Psoas muscle (tissue), 7 donors: ENCODE measurements at regions not wholly inside any gene's neighbourhood (a gene's known extent, or its start where the extent isn't known, plus 50 kb on each side); places are given as distances from the start of the nearest gene placed in this dataset.

Source experiments
- ATAC-seq, 4 donors: fragments of 200-7000 bp; cut with Tn5 transposase; one replicate each; pipeline ENCODE4 v1.9.1; 2020; ENCODE audit warnings: moderate library complexity in 3 of 4, mild to moderate bottlenecking in 2 of 4
- DNase-seq, 2 donors: peaks; one replicate each; pipeline ENCODE4 v3.0.0-alpha.2; 2020
- H3K27ac ChIP-seq: fragments of 200-600 bp; one replicate; pipeline ENCODE4 v1.8.0; 2022
- H3K27me3 ChIP-seq, 3 donors: fragments of 200-600 bp in 1 of 3; one replicate each; pipeline versions ENCODE4 v1.6.1 to v1.8.0; 2013 to 2022; ENCODE audit warnings: low read length in 2 of 3, mild to moderate bottlenecking in 2 of 3, moderate library complexity in 1 of 3; ENCODE audit not compliant: insufficient read depth in 3 of 3
- H3K36me3 ChIP-seq, 2 donors: fragments of 200-600 bp in 1 of 2; one replicate each; pipeline versions ENCODE4 v1.6.1 to v1.8.0; 2013 to 2022; ENCODE audit warnings: low read depth in 1 of 2, mild to moderate bottlenecking in 1 of 2, moderate library complexity in 1 of 2; ENCODE audit not compliant: insufficient read depth in 1 of 2
- H3K4me1 ChIP-seq: fragments of 200-600 bp; one replicate; pipeline ENCODE4 v1.8.0; 2022
- H3K4me3 ChIP-seq: fragments of 200-600 bp; one replicate; pipeline ENCODE4 v1.8.0; 2022; ENCODE audit warnings: mild to moderate bottlenecking
- H3K9me3 ChIP-seq: fragments of 200-600 bp; one replicate; pipeline ENCODE4 v1.8.0; 2022
- WGBS, 3 donors: extraction: QIAGEN DNeasy Blood & Tissue Kit; methylation state at CpG; one replicate each; pipeline versions ENCODE4 v1.1.6 to v1.1.7; 2013; 5-methylcytosine and 5-hydroxymethylcytosine counted together
- intact Hi-C, 2 donors: fragments of 100-400 bp; cut with DNase I; formaldehyde crosslinking; loops; one replicate each; pipeline versions ENCODE4 v1.11.0 to v1.14.2; 2022
- TF ChIP-seq, protein P1 (sequence below): fragments of 200-600 bp; IDR thresholded peaks from one replicate; pipeline ENCODE4 v1.8.0; 2022; ENCODE audit warnings: antibody characterized with exemption
- donor health status: healthy with polysubstance abuse.
- donor health status: DM: no; HTN: no; CAD: no; lungs with moderate emphysema.
- donor health status: Bipolar disorder and iron deficiency.
- donor health status: healthy.
- donor health status: DM: yes; HTN: yes; CAD: no.
- donor health status: DM: no; HTN: no; CAD: no.
- donor health status: DM: yes; HTN: yes; CAD: no.

DNA sequence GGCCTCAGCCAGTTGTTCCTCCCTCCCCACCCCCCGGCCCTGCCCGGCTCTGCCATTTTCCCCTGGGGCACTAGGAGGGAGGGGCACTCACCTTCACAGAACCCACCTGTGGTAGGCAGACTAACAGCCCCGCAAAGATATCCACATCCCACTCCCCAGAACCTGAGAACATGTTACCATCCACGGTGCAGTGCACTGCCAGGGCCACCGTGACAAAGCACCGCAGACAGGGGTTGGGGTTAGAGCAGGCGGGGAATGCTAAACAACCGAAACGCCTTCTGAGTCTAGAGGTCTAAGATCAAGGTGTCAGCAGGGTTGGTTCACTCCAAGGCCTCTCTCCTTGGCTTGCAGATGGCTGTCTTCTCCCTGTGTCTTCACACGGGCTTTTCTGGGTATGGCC lies 57.4 kb upstream of the NCOR2 start:
- DNase-seq = no peak
- no peaks in the 10 kb centered on the region for H3K9me3 ChIP-seq
- no peak overlapping the region for H3K4me3 ChIP-seq
- H3K36me3 ChIP-seq = no peaks in the 10 kb centered on the region
- TF ChIP-seq, protein P1, sequence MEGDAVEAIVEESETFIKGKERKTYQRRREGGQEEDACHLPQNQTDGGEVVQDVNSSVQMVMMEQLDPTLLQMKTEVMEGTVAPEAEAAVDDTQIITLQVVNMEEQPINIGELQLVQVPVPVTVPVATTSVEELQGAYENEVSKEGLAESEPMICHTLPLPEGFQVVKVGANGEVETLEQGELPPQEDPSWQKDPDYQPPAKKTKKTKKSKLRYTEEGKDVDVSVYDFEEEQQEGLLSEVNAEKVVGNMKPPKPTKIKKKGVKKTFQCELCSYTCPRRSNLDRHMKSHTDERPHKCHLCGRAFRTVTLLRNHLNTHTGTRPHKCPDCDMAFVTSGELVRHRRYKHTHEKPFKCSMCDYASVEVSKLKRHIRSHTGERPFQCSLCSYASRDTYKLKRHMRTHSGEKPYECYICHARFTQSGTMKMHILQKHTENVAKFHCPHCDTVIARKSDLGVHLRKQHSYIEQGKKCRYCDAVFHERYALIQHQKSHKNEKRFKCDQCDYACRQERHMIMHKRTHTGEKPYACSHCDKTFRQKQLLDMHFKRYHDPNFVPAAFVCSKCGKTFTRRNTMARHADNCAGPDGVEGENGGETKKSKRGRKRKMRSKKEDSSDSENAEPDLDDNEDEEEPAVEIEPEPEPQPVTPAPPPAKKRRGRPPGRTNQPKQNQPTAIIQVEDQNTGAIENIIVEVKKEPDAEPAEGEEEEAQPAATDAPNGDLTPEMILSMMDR = no peak
- no peak for ATAC-seq
- intact Hi-C loops = loop anchor here in 1 of 2 donors (5.0 kb wide), 1 partner anchor 38 kb away; no protein-coding TSS in a partner anchor
- H3K4me1 ChIP-seq = peaks cover 22% of the 10 kb centered on the region
- no peak overlapping the region for H3K27ac ChIP-seq
- no peaks in the 10 kb centered on the region for H3K27me3 ChIP-seq
- 91 to 92% (median 91%) methylated on average over 10 of the region's 10 CpGs for WGBS, 3 donors

GRCh38 chr12:124623344-124624035 lies 56.1 kb upstream of the NCOR2 start:
- intact Hi-C loops = loop anchor here in 1 of 2 donors (5.0 kb wide), 1 partner anchor 36 kb away; no protein-coding TSS in a partner anchor
- no peaks in the 10 kb centered on the region for H3K27me3 ChIP-seq
- no peak for ATAC-seq
- no peaks in the 10 kb centered on the region for H3K9me3 ChIP-seq
- WGBS, 3 donors = 92 to 98% (median 96%) methylated on average over 14 of the region's 14 CpGs
- peaks cover 22% of the 10 kb centered on the region for H3K4me1 ChIP-seq
- no peak overlapping the region for H3K27ac ChIP-seq
- no peak overlapping the region for H3K4me3 ChIP-seq
- DNase-seq = no peak
- H3K36me3 ChIP-seq = no peaks in the 10 kb centered on the region
- TF ChIP-seq, protein P1 = no peak

- no peaks in the 10 kb centered on the region for H3K36me3 ChIP-seq
- DNase-seq (no peak), ATAC-seq (no peak)
- intact Hi-C loops = loop anchor here in 1 of 2 donors (5.0 kb wide), 1 partner anchor 35 kb away; no protein-coding TSS in a partner anchor
- TF ChIP-seq, protein P1 = no peak
- no peak overlapping the region for H3K27ac ChIP-seq
- H3K4me3 ChIP-seq = no peak overlapping the region
- peaks cover 22% of the 10 kb centered on the region for H3K4me1 ChIP-seq
- H3K27me3 ChIP-seq = no peaks in the 10 kb centered on the region
- 64 to 79% (median 74%) methylated on average over 10 of the region's 10 CpGs for WGBS, 3 donors
- no peaks in the 10 kb centered on the region for H3K9me3 ChIP-seq
These were observed 55.4 kb upstream of the NCOR2 start for GRCh38 chr12:124622764-124623163.

DNA sequence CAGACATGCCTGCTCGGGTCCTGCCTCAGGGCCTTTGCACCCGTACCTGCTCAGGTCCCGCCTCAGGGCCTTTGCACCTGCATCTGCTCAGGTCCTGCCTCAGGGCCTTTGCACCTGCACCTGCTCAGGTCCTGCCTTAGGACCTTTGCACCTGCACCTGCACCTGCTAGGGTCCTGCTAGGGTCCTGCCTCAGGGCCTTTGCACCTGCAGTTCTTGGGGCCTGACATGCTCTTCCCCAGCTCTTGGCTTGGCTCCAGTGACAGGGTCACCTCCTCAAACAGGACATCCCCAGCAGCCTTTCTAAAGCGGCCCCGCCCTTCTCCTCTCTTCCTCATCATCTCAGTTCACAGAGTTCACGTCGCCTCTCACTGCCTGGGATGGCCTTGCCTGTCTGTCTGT lies 54.9 kb upstream of the NCOR2 start:
- Histone ChIP-seq H3K9me3 (no peaks in the 10 kb centered on the region), H3K27ac (no peak overlapping the region), H3K36me3 (no peaks in the 10 kb centered on the region), H3K27me3 (no peaks in the 10 kb centered on the region), H3K4me1 (peaks cover 22% of the 10 kb centered on the region), H3K4me3 (no peak overlapping the region)
- WGBS, 3 donors = 90 to 95% (median 91%) methylated on average over 6 to 7 of the region's 7 CpGs
- no peak for ATAC-seq
- DNase-seq = no peak
- TF ChIP-seq, protein P1 = no peak
- intact Hi-C loops = loop anchor here in 1 of 2 donors (5.0 kb wide), 1 partner anchor 35 kb away; no protein-coding TSS in a partner anchor
